ENCODE measurements at regions not wholly inside any gene's neighbourhood (a gene's known extent, or its start where the extent isn't known, plus 50 kb on each side); places are given as distances from the start of the nearest gene placed in this dataset.

GRCh38 chr13:105509981-105510762 is 1025.3 kb downstream of the EFNB2 start:
- Histone ChIP-seq H3K36me3 (no peaks in the 10 kb centered on the region), H3K4me1 (no peaks in the 10 kb centered on the region), H3K4me3 (no peak overlapping the region), H3K9me3 (no peaks in the 10 kb centered on the region), H3K27me3 (ENCODE audit: low read depth) (no peaks in the 10 kb centered on the region), H3K27ac (no peak overlapping the region)
- DNase-seq (no peak), ATAC-seq (no peak)
- no peak for TF ChIP-seq CTCF (IDR thresholded peaks at IDR 0.05)
- intact Hi-C loops (cut with DNase I): no loop called here

- Histone ChIP-seq H3K36me3 (no peaks in the 10 kb centered on the region), H3K4me1 (no peaks in the 10 kb centered on the region), H3K27ac (no peak overlapping the region), H3K9me3 (no peaks in the 10 kb centered on the region), H3K27me3 (ENCODE audit: low read depth) (no peaks in the 10 kb centered on the region), H3K4me3 (no peak overlapping the region)
- ATAC-seq (no peak), DNase-seq (no peak)
- intact Hi-C loops (cut with DNase I): no loop called here
- no peak for TF ChIP-seq CTCF (IDR thresholded peaks at IDR 0.05)
Observed at GRCh38 chr13:105506463-105506862, 1029.0 kb downstream of the EFNB2 start.

- Histone ChIP-seq H3K36me3 (no peaks in the 10 kb centered on the region), H3K4me3 (no peak overlapping the region), H3K4me1 (no peaks in the 10 kb centered on the region), H3K27ac (no peak overlapping the region), H3K9me3 (no peaks in the 10 kb centered on the region), H3K27me3 (ENCODE audit: low read depth) (no peaks in the 10 kb centered on the region)
- no peak for TF ChIP-seq CTCF (IDR thresholded peaks at IDR 0.05)
- intact Hi-C loops (cut with DNase I): no loop called here
- DNase-seq: no peak
- ATAC-seq: no peak
Observed at GRCh38 chr13:105502193-105502592, 1033.3 kb downstream of the EFNB2 start.

GRCh38 chr13:105497597-105497996 is 1037.9 kb downstream of the EFNB2 start:
- ATAC-seq: peak in 1 of 2 donors; percentile 32

GRCh38 chr13:105492216-105492615 is 1043.2 kb downstream of the EFNB2 start:
- Histone ChIP-seq H3K36me3 (no peaks in the 10 kb centered on the region), H3K9me3 (no peaks in the 10 kb centered on the region), H3K4me3 (no peak overlapping the region), H3K27me3 (ENCODE audit: low read depth) (no peaks in the 10 kb centered on the region), H3K27ac (no peak overlapping the region), H3K4me1 (no peaks in the 10 kb centered on the region)
- ATAC-seq (no peak), DNase-seq (no peak)
- no peak for TF ChIP-seq CTCF (IDR thresholded peaks at IDR 0.05)
- intact Hi-C loops (cut with DNase I): no loop called here

More at GRCh38 chr13:105497597-105497996, 1037.9 kb downstream of the EFNB2 start:
- no peak overlapping the region for H3K4me3 ChIP-seq
- H3K36me3 ChIP-seq: no peaks in the 10 kb centered on the region
- H3K27ac ChIP-seq: no peak overlapping the region
- H3K27me3 ChIP-seq (ENCODE audit: low read depth): no peaks in the 10 kb centered on the region
- no peaks in the 10 kb centered on the region for H3K9me3 ChIP-seq
- TF ChIP-seq CTCF (IDR thresholded peaks at IDR 0.05): no peak
- intact Hi-C loops (cut with DNase I): no loop called here
- H3K4me1 ChIP-seq: no peaks in the 10 kb centered on the region
- DNase-seq: no peak
